T-helper 2 cell treated with Interferon-gamma antibody and Interleukin-4, amounts not matched to agents 5 μg/mL and 100 μg/mL, for 36 hours (primary cell): ENCODE measurements at regions not wholly inside any gene's neighbourhood (a gene's known extent, or its start where the extent isn't known, plus 50 kb on each side); places are given as distances from the start of the nearest gene placed in this dataset.
A peak's percentile ranks its signal among the peaks of the same experiment; 100 is the strongest.

ENCODE experiments used
- DNase-seq: peaks from one replicate; pipeline ENCODE4 v3.0.0; 2021; ENCODE audit warnings: low spot score
- H3K27ac Mint-ChIP-seq: one replicate; pipeline ENCODE4 v1.8.0; 2021; ENCODE audit warnings: mild to moderate bottlenecking, mixed read lengths
- H3K27me3 Mint-ChIP-seq: one replicate; pipeline ENCODE4 v1.8.0; 2021; ENCODE audit warnings: low read depth, mixed read lengths
- H3K36me3 Mint-ChIP-seq: one replicate; pipeline ENCODE4 v1.8.0; 2021; ENCODE audit warnings: low read depth, mixed read lengths
- H3K4me1 Mint-ChIP-seq: one replicate; pipeline ENCODE4 v1.8.0; 2021; ENCODE audit warnings: low read depth, mixed read lengths
- H3K4me3 Mint-ChIP-seq: one replicate; pipeline ENCODE4 v1.8.0; 2022; ENCODE audit warnings: mild to moderate bottlenecking, moderate library complexity, mixed read lengths
- H3K9me3 Mint-ChIP-seq: one replicate; pipeline ENCODE4 v1.8.0; 2021; ENCODE audit warnings: mixed read lengths

GRCh38 chr6:137956098-137956488 lies 89.0 kb downstream of the TNFAIP3 start:
- no peak overlapping the region for H3K4me3 Mint-ChIP-seq
- H3K9me3 Mint-ChIP-seq: peaks cover 16% of the 10 kb centered on the region
- H3K27ac Mint-ChIP-seq: no peak overlapping the region

GRCh38 chr6:137957471-137957870 lies 90.4 kb downstream of the TNFAIP3 start:
- Mint-ChIP-seq H3K27ac (no peak overlapping the region), H3K27me3 (peaks cover 5% of the 10 kb centered on the region), H3K4me1 (peaks cover 14% of the 10 kb centered on the region), H3K36me3 (peaks cover 13% of the 10 kb centered on the region), H3K4me3 (no peak overlapping the region), H3K9me3 (peaks cover 16% of the 10 kb centered on the region)
- no peak for DNase-seq

More at GRCh38 chr6:137956098-137956488, 89.0 kb downstream of the TNFAIP3 start:
- no peak for DNase-seq
- Mint-ChIP-seq H3K27me3 (peaks cover 5% of the 10 kb centered on the region), H3K36me3 (peaks cover 13% of the 10 kb centered on the region), H3K4me1 (peaks cover 14% of the 10 kb centered on the region)

- Mint-ChIP-seq H3K4me3 (no peak overlapping the region), H3K27ac (no peak overlapping the region)
- DNase-seq: no peak
Observed at GRCh38 chr6:137958811-137959565, 91.9 kb downstream of the TNFAIP3 start.

GRCh38 chr6:137962725-137963124 lies 95.7 kb downstream of the TNFAIP3 start:
- peaks cover 21% of the 10 kb centered on the region for H3K4me1 Mint-ChIP-seq
- no peak overlapping the region for H3K27ac Mint-ChIP-seq
- peaks cover 13% of the 10 kb centered on the region for H3K36me3 Mint-ChIP-seq
- H3K27me3 Mint-ChIP-seq: no peaks in the 10 kb centered on the region
- peaks cover 12% of the 10 kb centered on the region for H3K9me3 Mint-ChIP-seq
- H3K4me3 Mint-ChIP-seq: no peak overlapping the region
- no peak for DNase-seq

More at GRCh38 chr6:137958811-137959565, 91.9 kb downstream of the TNFAIP3 start:
- H3K4me1 Mint-ChIP-seq: peaks cover 14% of the 10 kb centered on the region
- H3K9me3 Mint-ChIP-seq: peaks cover 16% of the 10 kb centered on the region
- H3K27me3 Mint-ChIP-seq: peaks cover 2% of the 10 kb centered on the region
- peaks cover 13% of the 10 kb centered on the region for H3K36me3 Mint-ChIP-seq

- Mint-ChIP-seq H3K27me3 (no peaks in the 10 kb centered on the region), H3K27ac (no peak overlapping the region), H3K4me3 (no peak overlapping the region), H3K36me3 (peaks cover 3% of the 10 kb centered on the region), H3K4me1 (peaks cover 32% of the 10 kb centered on the region), H3K9me3 (peaks cover 3% of the 10 kb centered on the region)
- DNase-seq: no peak
Observed at GRCh38 chr6:137964876-137965275, 97.8 kb downstream of the TNFAIP3 start.

GRCh38 chr6:137967689-137968454 lies 100.8 kb downstream of the TNFAIP3 start:
- Mint-ChIP-seq H3K4me1 (peaks cover 47% of the 10 kb centered on the region), H3K27me3 (no peaks in the 10 kb centered on the region), H3K9me3 (no peaks in the 10 kb centered on the region), H3K4me3 (peak overlapping the region; percentile 23), H3K36me3 (peaks cover 4% of the 10 kb centered on the region), H3K27ac (peak overlapping the region; percentile 45)
- no peak for DNase-seq

GRCh38 chr6:137968455-137968804 lies 101.4 kb downstream of the TNFAIP3 start:
- Mint-ChIP-seq H3K27me3 (no peaks in the 10 kb centered on the region), H3K4me3 (peak overlapping the region; percentile 8), H3K9me3 (no peaks in the 10 kb centered on the region), H3K4me1 (peaks cover 49% of the 10 kb centered on the region), H3K27ac (no peak overlapping the region), H3K36me3 (peaks cover 4% of the 10 kb centered on the region)
- no peak for DNase-seq

- Mint-ChIP-seq H3K27me3 (no peaks in the 10 kb centered on the region), H3K36me3 (peaks cover 4% of the 10 kb centered on the region), H3K9me3 (no peaks in the 10 kb centered on the region), H3K4me1 (peaks cover 51% of the 10 kb centered on the region), H3K4me3 (peak overlapping the region; percentile 45), H3K27ac (peak overlapping the region; percentile 67)
- DNase-seq: no peak
Observed at GRCh38 chr6:137968901-137969300, 101.8 kb downstream of the TNFAIP3 start.

GRCh38 chr6:137969874-137970273 lies 102.8 kb downstream of the TNFAIP3 start:
- Mint-ChIP-seq H3K4me1 (peaks cover 59% of the 10 kb centered on the region), H3K4me3 (peak overlapping the region; percentile 2), H3K9me3 (no peaks in the 10 kb centered on the region), H3K27ac (peak overlapping the region; percentile 22), H3K27me3 (no peaks in the 10 kb centered on the region), H3K36me3 (peaks cover 4% of the 10 kb centered on the region)
- DNase-seq: no peak

- Mint-ChIP-seq H3K27ac (no peak overlapping the region), H3K27me3 (no peaks in the 10 kb centered on the region), H3K4me1 (peaks cover 61% of the 10 kb centered on the region), H3K9me3 (no peaks in the 10 kb centered on the region), H3K4me3 (no peak overlapping the region), H3K36me3 (peaks cover 4% of the 10 kb centered on the region)
- peak; percentile 56 for DNase-seq
Observed at GRCh38 chr6:137970368-137970767, 103.3 kb downstream of the TNFAIP3 start.

GRCh38 chr6:137973201-137973600 lies 106.1 kb downstream of the TNFAIP3 start:
- Mint-ChIP-seq H3K9me3 (no peaks in the 10 kb centered on the region), H3K27ac (no peak overlapping the region), H3K27me3 (no peaks in the 10 kb centered on the region), H3K4me3 (no peak overlapping the region), H3K4me1 (peaks cover 61% of the 10 kb centered on the region), H3K36me3 (peaks cover 2% of the 10 kb centered on the region)
- DNase-seq: no peak

- Mint-ChIP-seq H3K36me3 (no peaks in the 10 kb centered on the region), H3K27ac (peak overlapping the region; percentile 89), H3K4me3 (peak overlapping the region; percentile 78), H3K4me1 (peaks cover 40% of the 10 kb centered on the region), H3K27me3 (no peaks in the 10 kb centered on the region), H3K9me3 (no peaks in the 10 kb centered on the region)
- DNase-seq: peak; percentile 53
Observed at GRCh38 chr6:137975188-137975940, 108.3 kb downstream of the TNFAIP3 start.

- Mint-ChIP-seq H3K4me3 (peak overlapping the region; percentile 20), H3K36me3 (no peaks in the 10 kb centered on the region), H3K9me3 (no peaks in the 10 kb centered on the region), H3K27ac (peak overlapping the region; percentile 49), H3K4me1 (peaks cover 34% of the 10 kb centered on the region), H3K27me3 (no peaks in the 10 kb centered on the region)
- no peak for DNase-seq
Observed at GRCh38 chr6:137976430-137976829, 109.4 kb downstream of the TNFAIP3 start.

- Mint-ChIP-seq H3K4me3 (no peak overlapping the region), H3K36me3 (no peaks in the 10 kb centered on the region), H3K4me1 (peaks cover 30% of the 10 kb centered on the region), H3K27ac (no peak overlapping the region), H3K27me3 (no peaks in the 10 kb centered on the region), H3K9me3 (no peaks in the 10 kb centered on the region)
- DNase-seq: no peak
Observed at GRCh38 chr6:137977206-137977605, 110.1 kb downstream of the TNFAIP3 start.
